ENCODE measurements at regions not wholly inside any gene's neighbourhood (a gene's known extent, or its start where the extent isn't known, plus 50 kb on each side); places are given as distances from the start of the nearest gene placed in this dataset.
A peak's percentile ranks its signal among the peaks of the same experiment; 100 is the strongest.

GRCh38 chr10:2686691-2687090 lies 380.7 kb upstream of the PFKP start:
- H3K27ac Mint-ChIP-seq: no peak overlapping the region

DNA sequence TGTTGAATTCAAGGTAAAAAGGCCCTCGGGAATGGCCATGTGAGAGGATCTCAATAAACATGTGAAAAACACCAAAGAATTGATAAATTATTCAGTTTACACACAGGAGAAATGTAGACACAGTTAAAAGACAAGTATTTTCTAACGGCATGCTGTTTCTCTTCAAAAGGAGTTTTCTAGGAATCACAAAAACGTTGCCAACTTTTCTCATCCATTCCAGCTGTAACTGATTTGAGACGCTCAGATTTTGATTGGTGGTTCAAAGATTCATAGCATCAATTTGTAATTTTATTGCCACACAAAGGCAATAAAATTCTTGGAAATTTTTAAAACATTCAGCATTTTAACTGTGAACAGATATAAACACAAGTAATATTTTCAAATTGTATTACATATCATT lies 384.9 kb upstream of the PFKP start:
- DNase-seq (ENCODE audit: low spot score): no peak
- TF ChIP-seq EZH2phosphoT487 (IDR thresholded peaks at IDR 0.05) (no peak), CTCF (IDR thresholded peaks at IDR 0.05) (no peak), EZH2 (IDR thresholded peaks at IDR 0.05) (no peak)
- no peak overlapping the region for H3K4me3 ChIP-seq
- H3K4me1 ChIP-seq: no peaks in the 10 kb centered on the region
- Mint-ChIP-seq H3K27ac (no peak overlapping the region), H3K36me3 (no peaks in the 10 kb centered on the region), H3K4me1 (no peaks in the 10 kb centered on the region), H3K27me3 (ENCODE audit: insufficient read depth, low read depth) (no peaks in the 10 kb centered on the region), H3K4me3 (no peak overlapping the region), H3K9me3 (no peaks in the 10 kb centered on the region)
- no peaks in the 10 kb centered on the region for H3K27me3 ChIP-seq
- H3K4me2 ChIP-seq: no peak overlapping the region
- H3K9me3 ChIP-seq (ENCODE audit: low read depth): no peaks in the 10 kb centered on the region
- H4K20me1 ChIP-seq (ENCODE audit: low read depth): no peaks in the 10 kb centered on the region
- no peaks in the 10 kb centered on the region for H3K79me2 ChIP-seq (ENCODE audit: low read depth)
- no peak overlapping the region for H3K27ac ChIP-seq
- H3F3A ChIP-seq (ENCODE audit: low read depth): no peaks in the 10 kb centered on the region
- no peak overlapping the region for H3K9ac ChIP-seq
- no peaks in the 10 kb centered on the region for H3K36me3 ChIP-seq
- H2AFZ ChIP-seq (replicated peaks): no peak overlapping the region

More at GRCh38 chr10:2686691-2687090, 380.7 kb upstream of the PFKP start:
- no peaks in the 10 kb centered on the region for H3K4me1 Mint-ChIP-seq
- Histone ChIP-seq H3K27me3 (no peaks in the 10 kb centered on the region), H3K36me3 (no peaks in the 10 kb centered on the region), H3K4me2 (no peak overlapping the region), H4K20me1 (ENCODE audit: low read depth) (no peaks in the 10 kb centered on the region), H3K79me2 (ENCODE audit: low read depth) (no peaks in the 10 kb centered on the region), H3K4me1 (no peaks in the 10 kb centered on the region), H3K9ac (no peak overlapping the region), H2AFZ (replicated peaks) (no peak overlapping the region), H3K4me3 (no peak overlapping the region), H3K9me3 (ENCODE audit: low read depth) (no peaks in the 10 kb centered on the region), H3K27ac (no peak overlapping the region), H3F3A (ENCODE audit: low read depth) (no peaks in the 10 kb centered on the region)
- no peaks in the 10 kb centered on the region for H3K27me3 Mint-ChIP-seq (ENCODE audit: insufficient read depth, low read depth)
- DNase-seq (ENCODE audit: low spot score): no peak
- no peaks in the 10 kb centered on the region for H3K36me3 Mint-ChIP-seq
- no peaks in the 10 kb centered on the region for H3K9me3 Mint-ChIP-seq
- TF ChIP-seq EZH2phosphoT487 (IDR thresholded peaks at IDR 0.05) (no peak), EZH2 (IDR thresholded peaks at IDR 0.05) (no peak), CTCF (IDR thresholded peaks at IDR 0.05) (no peak)
- no peak overlapping the region for H3K4me3 Mint-ChIP-seq

DNA sequence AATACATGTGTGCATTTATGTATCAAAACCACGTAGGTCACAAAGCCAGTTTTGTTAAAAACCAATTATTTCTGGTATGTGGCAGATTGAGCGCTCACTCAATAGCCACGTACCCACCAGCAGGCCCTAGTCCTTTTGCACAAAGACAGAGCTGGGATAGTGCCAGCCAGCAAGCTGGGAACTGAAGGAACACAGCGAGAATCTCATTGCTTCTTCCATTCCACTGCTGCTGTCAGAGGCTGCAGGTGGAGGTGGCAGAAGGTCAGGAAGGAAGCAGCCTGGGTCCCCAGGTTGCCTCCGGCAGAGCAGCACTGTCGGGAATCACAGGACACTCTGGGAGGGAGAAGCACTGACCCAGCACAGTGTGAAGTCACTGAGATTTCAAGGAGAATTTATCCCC lies 385.5 kb upstream of the PFKP start:
- H3K36me3 Mint-ChIP-seq: no peaks in the 10 kb centered on the region
- no peaks in the 10 kb centered on the region for H3K27me3 ChIP-seq
- H3K4me1 Mint-ChIP-seq: no peaks in the 10 kb centered on the region
- no peaks in the 10 kb centered on the region for H3K9me3 Mint-ChIP-seq
- no peaks in the 10 kb centered on the region for H3K4me1 ChIP-seq
- H3K9me3 ChIP-seq (ENCODE audit: low read depth): no peaks in the 10 kb centered on the region
- no peak overlapping the region for H3K4me3 ChIP-seq
- no peak overlapping the region for H3K4me2 ChIP-seq
- DNase-seq (ENCODE audit: low spot score): peak; percentile 12
- H3K27ac Mint-ChIP-seq: no peak overlapping the region
- H3K79me2 ChIP-seq (ENCODE audit: low read depth): no peaks in the 10 kb centered on the region
- H3K9ac ChIP-seq: no peak overlapping the region
- no peaks in the 10 kb centered on the region for H3K36me3 ChIP-seq
- no peak overlapping the region for H2AFZ ChIP-seq (replicated peaks)
- no peak overlapping the region for H3K27ac ChIP-seq
- no peaks in the 10 kb centered on the region for H4K20me1 ChIP-seq (ENCODE audit: low read depth)
- H3K4me3 Mint-ChIP-seq: no peak overlapping the region
- no peaks in the 10 kb centered on the region for H3F3A ChIP-seq (ENCODE audit: low read depth)
- no peaks in the 10 kb centered on the region for H3K27me3 Mint-ChIP-seq (ENCODE audit: insufficient read depth, low read depth)
- TF ChIP-seq CTCF (IDR thresholded peaks at IDR 0.05): no peak
- no peak for TF ChIP-seq EZH2 (IDR thresholded peaks at IDR 0.05)
- no peak for TF ChIP-seq EZH2phosphoT487 (IDR thresholded peaks at IDR 0.05)

GRCh38 chr10:2680821-2681220 lies 386.5 kb upstream of the PFKP start:
- no peak overlapping the region for H3K27ac ChIP-seq
- TF ChIP-seq EZH2 (IDR thresholded peaks at IDR 0.05): no peak
- no peak for TF ChIP-seq EZH2phosphoT487 (IDR thresholded peaks at IDR 0.05)
- no peak for TF ChIP-seq CTCF (IDR thresholded peaks at IDR 0.05)
- H3K4me1 Mint-ChIP-seq: no peaks in the 10 kb centered on the region
- no peak overlapping the region for H3K27ac Mint-ChIP-seq
- H3K4me3 ChIP-seq: no peak overlapping the region
- H3K9ac ChIP-seq: no peak overlapping the region
- no peaks in the 10 kb centered on the region for H3F3A ChIP-seq (ENCODE audit: low read depth)
- no peaks in the 10 kb centered on the region for H3K36me3 ChIP-seq
- H4K20me1 ChIP-seq (ENCODE audit: low read depth): no peaks in the 10 kb centered on the region
- H3K9me3 ChIP-seq (ENCODE audit: low read depth): no peaks in the 10 kb centered on the region
- no peaks in the 10 kb centered on the region for H3K9me3 Mint-ChIP-seq
- H3K27me3 ChIP-seq: no peaks in the 10 kb centered on the region
- H2AFZ ChIP-seq (replicated peaks): no peak overlapping the region
- no peaks in the 10 kb centered on the region for H3K79me2 ChIP-seq (ENCODE audit: low read depth)
- no peaks in the 10 kb centered on the region for H3K27me3 Mint-ChIP-seq (ENCODE audit: insufficient read depth, low read depth)
- no peak overlapping the region for H3K4me3 Mint-ChIP-seq
- H3K4me1 ChIP-seq: no peaks in the 10 kb centered on the region
- H3K4me2 ChIP-seq: no peak overlapping the region
- no peaks in the 10 kb centered on the region for H3K36me3 Mint-ChIP-seq
- DNase-seq (ENCODE audit: low spot score): no peak
